Keratinocyte (primary cell): ENCODE measurements at regions not wholly inside any gene's neighbourhood (a gene's known extent, or its start where the extent isn't known, plus 50 kb on each side); places are given as distances from the start of the nearest gene placed in this dataset.

Source experiments
- DNase-seq: peaks from one replicate; pipeline ENCODE4 v3.0.0-alpha.2; 2011; ENCODE audit warnings: low read depth, missing footprints, low spot score
- FAIRE-seq: peaks from 2 replicates; lab custom pipeline; 2011; peaks lifted over from hg19 to GRCh38; lab: Jason Lieb, UNC
- H2AFZ ChIP-seq: 2 replicates; pipeline ENCODE4 v1.6.0; 2012; ENCODE audit warnings: low read length, control low read depth, inconsistent platforms; ENCODE audit not compliant: control insufficient read depth
- H3K27ac ChIP-seq: 2 replicates; pipeline ENCODE4 v1.5.1; 2011; ENCODE audit warnings: low read length; ENCODE audit not compliant: control insufficient read depth, insufficient read depth
- H3K27me3 ChIP-seq: 3 replicates; pipeline ENCODE4 v1.6.0; 2011; ENCODE audit warnings: low read length; ENCODE audit not compliant: control insufficient read depth, insufficient read depth; ENCODE audit errors: extremely low read depth
- H3K36me3 ChIP-seq, 2 experiments: 2 replicates in 1 of 2; 3 replicates in 1 of 2; pipeline ENCODE4 v1.5.1; 2011; ENCODE audit warnings: low read length in 2 of 2, mild to moderate bottlenecking in 1 of 2; ENCODE audit not compliant: control insufficient read depth in 2 of 2, insufficient read depth in 2 of 2; ENCODE audit errors: extremely low read depth in 1 of 2
- H3K4me1 ChIP-seq: 3 replicates; pipeline ENCODE4 v1.5.1; 2011; ENCODE audit warnings: low read length; ENCODE audit not compliant: control insufficient read depth, insufficient read depth; ENCODE audit errors: extremely low read depth
- H3K4me2 ChIP-seq: 3 replicates; pipeline ENCODE4 v1.6.0; 2011; ENCODE audit warnings: low read depth, low read length; ENCODE audit not compliant: control insufficient read depth, insufficient read depth; ENCODE audit errors: extremely low read depth
- H3K4me3 ChIP-seq, 3 experiments: fragments of 200-600 bp in 1 of 3; sonication (generic) in 1 of 3; 2 replicates in 2 of 3; 3 replicates in 1 of 3; pipeline ENCODE4 v1.5.1; 2011 to 2016; ENCODE audit warnings: low read length in 3 of 3, mild to moderate bottlenecking in 3 of 3, control low read depth in 2 of 3, inconsistent platforms in 1 of 3, low read depth in 1 of 3, mixed read lengths in 1 of 3, mixed run types in 1 of 3, moderate library complexity in 1 of 3; ENCODE audit not compliant: control insufficient read depth in 2 of 3, insufficient read depth in 2 of 3; ENCODE audit errors: extremely low read depth in 1 of 3
- H3K79me2 ChIP-seq: 2 replicates; pipeline ENCODE4 v1.6.0; 2012; ENCODE audit warnings: low read length; ENCODE audit not compliant: control insufficient read depth, insufficient read depth
- H3K9ac ChIP-seq: 3 replicates; pipeline ENCODE4 v1.6.0; 2011; ENCODE audit warnings: low read length; ENCODE audit not compliant: control insufficient read depth, insufficient read depth; ENCODE audit errors: extremely low read depth
- H3K9me1 ChIP-seq: 3 replicates; pipeline ENCODE4 v1.6.0; 2011; ENCODE audit warnings: low read length; ENCODE audit not compliant: control insufficient read depth, insufficient read depth; ENCODE audit errors: extremely low read depth
- H3K9me3 ChIP-seq: 2 replicates; pipeline ENCODE4 v1.5.1; 2012; ENCODE audit warnings: low read depth, low read length; ENCODE audit not compliant: control insufficient read depth
- H4K20me1 ChIP-seq: 3 replicates; pipeline ENCODE4 v1.6.0; 2011; ENCODE audit warnings: low read length; ENCODE audit not compliant: control insufficient read depth, insufficient read depth; ENCODE audit errors: extremely low read depth
- CTCF ChIP-seq, 3 experiments: IDR thresholded peaks in 1 of 3; conservative IDR thresholded peaks in 1 of 3; optimal IDR thresholded peaks in 1 of 3; 2 replicates in 2 of 3; 3 replicates in 1 of 3; pipeline versions ENCODE3 to v1.5.1; 2011; ENCODE audit warnings: low read length in 3 of 3, mild to moderate bottlenecking in 3 of 3, moderate library complexity in 2 of 3, control low read depth in 1 of 3, inconsistent platforms in 1 of 3; ENCODE audit not compliant: insufficient read depth in 2 of 3; ENCODE audit errors: extremely low read depth in 1 of 3
- EZH2 ChIP-seq: IDR thresholded peaks from one replicate; pipeline ENCODE4 v1.6.1; 2012; ENCODE audit warnings: inconsistent platforms, mild to moderate bottlenecking, low read length, moderate library complexity
- dilution Hi-C: fragments of 300-500 bp; cut with MboI; formaldehyde crosslinking; loops from one replicate; pipeline ENCODE4 v1.7.0; 2020; ENCODE audit warnings: low sequenced_read_pairs; ENCODE audit not compliant: extremely low pct_ligation_motif_present

- Histone ChIP-seq H3K4me2 (no peak overlapping the region), H2AFZ (no peak overlapping the region), H3K27me3 (no peaks in the 10 kb centered on the region), H3K9ac (no peak overlapping the region), H3K4me1 (peaks cover 2% of the 10 kb centered on the region), H4K20me1 (no peaks in the 10 kb centered on the region), H3K79me2 (no peaks in the 10 kb centered on the region), H3K9me1 (no peaks in the 10 kb centered on the region), H3K9me3 (no peaks in the 10 kb centered on the region), H3K36me3 (no peaks in the 10 kb centered on the region), H3K4me3 (no peak overlapping the region), H3K27ac (no peak overlapping the region)
- dilution Hi-C loops = no loop called here
- TF ChIP-seq CTCF (optimal IDR thresholded peaks at IDR 0.05 in 1 of 3, IDR thresholded peaks at IDR 0.05 in 1 of 3, conservative IDR thresholded peaks at IDR 0.05 in 1 of 3; ENCODE audit: extremely low read depth in 1 of 3, insufficient read depth in 2 of 3, low read length in 3 of 3) (no peak), EZH2 (no peak)
- DNase-seq (no peak), FAIRE-seq (peak; percentile 13)
These were observed 102.6 kb downstream of the CD200R1L start for GRCh38 chr3:112744106-112744505.

GRCh38 chr3:112742934-112743333 lies 102.0 kb upstream of the CCDC80 start:
- Histone ChIP-seq H3K9ac (no peak overlapping the region), H3K4me3 (no peak overlapping the region), H3K27me3 (no peaks in the 10 kb centered on the region), H3K79me2 (no peaks in the 10 kb centered on the region), H3K27ac (no peak overlapping the region), H3K4me1 (peaks cover 2% of the 10 kb centered on the region), H2AFZ (no peak overlapping the region), H4K20me1 (no peaks in the 10 kb centered on the region), H3K36me3 (no peaks in the 10 kb centered on the region), H3K4me2 (no peak overlapping the region), H3K9me3 (no peaks in the 10 kb centered on the region), H3K9me1 (no peaks in the 10 kb centered on the region)
- FAIRE-seq (no peak), DNase-seq (no peak)
- TF ChIP-seq EZH2 (no peak), CTCF (optimal IDR thresholded peaks at IDR 0.05 in 1 of 3, IDR thresholded peaks at IDR 0.05 in 1 of 3, conservative IDR thresholded peaks at IDR 0.05 in 1 of 3; ENCODE audit: extremely low read depth in 1 of 3, insufficient read depth in 2 of 3, low read length in 3 of 3) (no peak)
- dilution Hi-C loops = no loop called here
